MM.1S (cell line): ENCODE measurements at regions not wholly inside any gene's neighbourhood (a gene's known extent, or its start where the extent isn't known, plus 50 kb on each side); places are given as distances from the start of the nearest gene placed in this dataset.

Experiments
- DNase-seq: peaks from one replicate; pipeline ENCODE4 v3.0.0-alpha.2; 2015
- H2AFZ ChIP-seq: fragments of 300-600 bp; sonication (generic); 2 replicates; pipeline ENCODE4 v1.6.0; 2016; ENCODE audit warnings: antibody characterized with exemption, low read length
- H3F3A ChIP-seq: fragments of 300-600 bp; sonication (generic); 2 replicates; pipeline ENCODE4 v1.6.1; 2016; ENCODE audit warnings: mild to moderate bottlenecking, antibody characterized with exemption, low read length, moderate library complexity, mixed read lengths; ENCODE audit not compliant: insufficient read depth
- H3K27ac ChIP-seq: fragments of 300-600 bp; sonication (generic); 2 replicates; pipeline ENCODE4 v1.5.1; 2016; ENCODE audit warnings: mild to moderate bottlenecking, low read length
- H3K27me3 ChIP-seq: fragments of 300-600 bp; sonication (generic); replicated peaks from 2 replicates; pipeline ENCODE4 v1.6.0; 2016; ENCODE audit warnings: low read length; ENCODE audit not compliant: insufficient read depth
- H3K36me3 ChIP-seq: fragments of 300-600 bp; sonication (generic); replicated peaks from 2 replicates; pipeline ENCODE4 v1.6.1; 2016; ENCODE audit warnings: mild to moderate bottlenecking, low read length, mixed read lengths; ENCODE audit not compliant: insufficient read depth
- H3K4me1 ChIP-seq: fragments of 300-600 bp; sonication (generic); 2 replicates; pipeline ENCODE4 v1.6.1; 2016; ENCODE audit warnings: low read length, mixed read lengths
- H3K4me2 ChIP-seq: fragments of 300-600 bp; sonication (generic); 2 replicates; pipeline ENCODE4 v1.6.0; 2016; ENCODE audit warnings: low read depth, low read length
- H3K4me3 ChIP-seq: fragments of 300-600 bp; sonication (generic); 2 replicates; pipeline ENCODE4 v1.5.1; 2016; ENCODE audit warnings: low read length, mixed read lengths
- H3K79me2 ChIP-seq: fragments of 300-600 bp; sonication (generic); 2 replicates; pipeline ENCODE4 v1.6.1; 2016; ENCODE audit warnings: mixed run types, low read length, mixed read lengths
- H3K9ac ChIP-seq: fragments of 300-600 bp; sonication (generic); 2 replicates; pipeline ENCODE4 v1.6.1; 2016; ENCODE audit warnings: low read length, mixed read lengths
- H3K9me2 ChIP-seq: fragments of 300-600 bp; sonication (generic); replicated peaks from 2 replicates; pipeline ENCODE4 v1.6.1; 2016; ENCODE audit warnings: mild to moderate bottlenecking, low read length, mixed read lengths; ENCODE audit not compliant: insufficient read depth
- H3K9me3 ChIP-seq: fragments of 300-600 bp; sonication (generic); replicated peaks from 2 replicates; pipeline ENCODE4 v1.6.1; 2016; ENCODE audit warnings: mild to moderate bottlenecking, low read length, mixed read lengths; ENCODE audit not compliant: insufficient read depth
- H4K20me1 ChIP-seq: fragments of 300-600 bp; sonication (generic); 2 replicates; pipeline ENCODE4 v1.6.1; 2016; ENCODE audit warnings: mild to moderate bottlenecking, low read length, moderate library complexity, mixed read lengths; ENCODE audit not compliant: insufficient read depth
- CTCF ChIP-seq: fragments of 300-600 bp; sonication (generic); IDR thresholded peaks from 2 replicates; pipeline ENCODE4 v1.5.1; 2016; ENCODE audit warnings: antibody characterized with exemption, low read length, mixed read lengths
- EZH2 ChIP-seq: fragments of 300-600 bp; sonication (generic); optimal IDR thresholded peaks from 2 replicates; pipeline ENCODE3; 2017; ENCODE audit warnings: low read depth, mild to moderate bottlenecking, antibody characterized with exemption, low read length, mixed read lengths
- EZH2phosphoT487 ChIP-seq: fragments of 300-600 bp; sonication (generic); IDR thresholded peaks from 2 replicates; pipeline ENCODE4 v1.6.1; 2018; ENCODE audit warnings: antibody characterized with exemption, low read length

DNA sequence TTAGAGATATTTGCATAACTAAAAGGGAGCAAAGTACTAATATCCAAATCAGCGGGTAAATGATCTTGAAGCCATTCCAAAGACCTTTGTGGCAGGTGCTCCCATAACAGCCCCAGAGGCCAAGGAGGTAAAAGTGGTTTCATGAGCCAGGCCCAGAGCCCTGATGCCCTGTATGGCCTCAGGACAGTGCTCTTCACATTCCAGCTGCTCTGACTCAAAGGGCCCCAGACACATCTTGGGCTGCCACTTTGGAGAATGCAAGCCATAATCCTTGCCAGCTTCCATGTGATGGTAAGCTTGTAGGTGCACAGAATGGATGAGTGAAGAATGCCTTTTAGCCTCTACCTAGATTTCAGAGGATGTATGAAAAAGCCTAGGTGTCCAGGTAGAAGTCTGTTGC is 933.4 kb downstream of the SLC16A7 start:
- H3K4me2 ChIP-seq = no peak overlapping the region
- no peaks in the 10 kb centered on the region for H3K79me2 ChIP-seq
- no peak overlapping the region for H3K4me3 ChIP-seq
- H4K20me1 ChIP-seq = no peaks in the 10 kb centered on the region
- no peaks in the 10 kb centered on the region for H3K9me3 ChIP-seq
- no peaks in the 10 kb centered on the region for H3F3A ChIP-seq
- no peaks in the 10 kb centered on the region for H3K36me3 ChIP-seq
- TF ChIP-seq CTCF = no peak
- TF ChIP-seq EZH2phosphoT487 = no peak
- no peak for TF ChIP-seq EZH2
- no peak overlapping the region for H3K27ac ChIP-seq
- no peak overlapping the region for H3K9ac ChIP-seq
- no peaks in the 10 kb centered on the region for H3K9me2 ChIP-seq
- no peaks in the 10 kb centered on the region for H3K4me1 ChIP-seq
- H2AFZ ChIP-seq = no peak overlapping the region
- H3K27me3 ChIP-seq = no peaks in the 10 kb centered on the region
- no peak for DNase-seq

GRCh38 chr12:60529723-60530122 is 933.9 kb downstream of the SLC16A7 start:
- TF ChIP-seq EZH2phosphoT487 = no peak
- TF ChIP-seq CTCF = no peak
- TF ChIP-seq EZH2 = no peak

GRCh38 chr12:60535363-60535762 is 939.5 kb downstream of the SLC16A7 start:
- no peaks in the 10 kb centered on the region for H3K9me2 ChIP-seq
- H3K4me1 ChIP-seq = peaks cover 5% of the 10 kb centered on the region; the same call in 1 of the 2 replicates
- H3K79me2 ChIP-seq = no peaks in the 10 kb centered on the region
- no peak for DNase-seq
- no peaks in the 10 kb centered on the region for H4K20me1 ChIP-seq
- H3F3A ChIP-seq = no peaks in the 10 kb centered on the region
- H3K36me3 ChIP-seq = no peaks in the 10 kb centered on the region
- H2AFZ ChIP-seq = no peak overlapping the region
- no peaks in the 10 kb centered on the region for H3K27me3 ChIP-seq
- no peak for TF ChIP-seq EZH2phosphoT487
- no peak for TF ChIP-seq EZH2
- TF ChIP-seq CTCF = no peak
- H3K4me2 ChIP-seq = no peak overlapping the region
- H3K4me3 ChIP-seq = no peak overlapping the region
- no peak overlapping the region for H3K9ac ChIP-seq
- H3K27ac ChIP-seq = no peak overlapping the region
- H3K9me3 ChIP-seq = no peaks in the 10 kb centered on the region

More at GRCh38 chr12:60529723-60530122, 933.9 kb downstream of the SLC16A7 start:
- Histone ChIP-seq H3K9me2 (no peaks in the 10 kb centered on the region), H3K36me3 (no peaks in the 10 kb centered on the region), H3K79me2 (no peaks in the 10 kb centered on the region), H3K9ac (no peak overlapping the region), H3K4me1 (no peaks in the 10 kb centered on the region), H3F3A (no peaks in the 10 kb centered on the region), H3K4me3 (no peak overlapping the region), H3K27ac (no peak overlapping the region), H3K4me2 (no peak overlapping the region), H3K9me3 (no peaks in the 10 kb centered on the region), H2AFZ (no peak overlapping the region), H4K20me1 (no peaks in the 10 kb centered on the region), H3K27me3 (no peaks in the 10 kb centered on the region)
- no peak for DNase-seq
